ENCODE measurements at regions not wholly inside any gene's neighbourhood (a gene's known extent, or its start where the extent isn't known, plus 50 kb on each side); places are given as distances from the start of the nearest gene placed in this dataset.

DNA sequence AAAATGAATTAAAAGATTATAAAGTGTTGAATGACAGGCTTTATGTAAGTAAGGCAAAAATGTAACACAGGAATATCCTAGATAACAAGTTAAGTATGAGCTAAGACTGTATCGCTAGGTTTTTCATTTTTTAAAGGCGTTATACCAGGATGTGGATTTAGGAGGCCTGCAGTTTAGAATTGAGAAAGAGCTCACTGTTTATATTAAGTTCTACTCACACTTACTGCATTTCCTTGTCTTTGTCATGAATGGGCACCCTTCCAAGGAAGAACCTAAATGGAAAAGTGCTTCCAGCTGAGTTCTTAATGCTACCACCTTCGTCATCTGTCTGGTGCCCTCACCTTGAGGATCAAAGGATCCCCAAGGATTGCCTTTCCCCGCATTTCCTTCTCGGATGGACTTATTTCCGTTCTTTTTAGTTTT, 148.7 kb downstream of the SOX4 start:
- DNase-seq (ENCODE audit: low read depth) (peak; percentile 90), FAIRE-seq (no peak)
- Histone ChIP-seq H3K4me2 (ENCODE audit: low read length) (peak overlapping the region; percentile 71), H4K20me1 (ENCODE audit: insufficient read depth, low read length) (no peaks in the 10 kb centered on the region), H3K36me3 (ENCODE audit: insufficient read depth, low read length) (no peaks in the 10 kb centered on the region), H3K9me3 (ENCODE audit: insufficient read depth, low read depth, low read length) (no peaks in the 10 kb centered on the region), H3K9ac (ENCODE audit: low read length) (peak overlapping the region; percentile 66), H3K4me3 (ENCODE audit: insufficient read depth, low read depth, low read length) (no peak overlapping the region), H3K79me2 (ENCODE audit: insufficient read depth, low read length) (peaks cover 50% of the 10 kb centered on the region), H2AFZ (ENCODE audit: low read depth, low read length) (no peak overlapping the region), H3K4me1 (ENCODE audit: insufficient read depth, low read length) (peaks cover 41% of the 10 kb centered on the region), H3K27ac (ENCODE audit: low read depth, low read length) (peak overlapping the region; percentile 76), H3K27me3 (ENCODE audit: insufficient read depth, low read length) (no peaks in the 10 kb centered on the region)
- no peaks in the 10 kb centered on the region for H3K27me3 Mint-ChIP-seq (ENCODE audit: low read depth, unreplicated experiment)
- H3K4me3 Mint-ChIP-seq (ENCODE audit: unreplicated experiment), result peak overlapping the region; percentile 57
- peaks cover 46% of the 10 kb centered on the region for H3K4me1 Mint-ChIP-seq (ENCODE audit: low read depth, unreplicated experiment)
- H3K36me3 Mint-ChIP-seq (ENCODE audit: low read depth, unreplicated experiment), result peaks cover 2% of the 10 kb centered on the region
- H3K27ac Mint-ChIP-seq (ENCODE audit: unreplicated experiment), result peak overlapping the region; percentile 83
- no peaks in the 10 kb centered on the region for H3K9me3 Mint-ChIP-seq (ENCODE audit: unreplicated experiment)
- no peak for TF ChIP-seq EZH2 (IDR thresholded peaks at IDR 0.05; ENCODE audit: insufficient read depth, low read length)
- TF ChIP-seq, protein P1, sequence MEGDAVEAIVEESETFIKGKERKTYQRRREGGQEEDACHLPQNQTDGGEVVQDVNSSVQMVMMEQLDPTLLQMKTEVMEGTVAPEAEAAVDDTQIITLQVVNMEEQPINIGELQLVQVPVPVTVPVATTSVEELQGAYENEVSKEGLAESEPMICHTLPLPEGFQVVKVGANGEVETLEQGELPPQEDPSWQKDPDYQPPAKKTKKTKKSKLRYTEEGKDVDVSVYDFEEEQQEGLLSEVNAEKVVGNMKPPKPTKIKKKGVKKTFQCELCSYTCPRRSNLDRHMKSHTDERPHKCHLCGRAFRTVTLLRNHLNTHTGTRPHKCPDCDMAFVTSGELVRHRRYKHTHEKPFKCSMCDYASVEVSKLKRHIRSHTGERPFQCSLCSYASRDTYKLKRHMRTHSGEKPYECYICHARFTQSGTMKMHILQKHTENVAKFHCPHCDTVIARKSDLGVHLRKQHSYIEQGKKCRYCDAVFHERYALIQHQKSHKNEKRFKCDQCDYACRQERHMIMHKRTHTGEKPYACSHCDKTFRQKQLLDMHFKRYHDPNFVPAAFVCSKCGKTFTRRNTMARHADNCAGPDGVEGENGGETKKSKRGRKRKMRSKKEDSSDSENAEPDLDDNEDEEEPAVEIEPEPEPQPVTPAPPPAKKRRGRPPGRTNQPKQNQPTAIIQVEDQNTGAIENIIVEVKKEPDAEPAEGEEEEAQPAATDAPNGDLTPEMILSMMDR (IDR thresholded peaks at IDR 0.05; ENCODE audit: insufficient read depth, low read depth, low read length), result no peak

DNA sequence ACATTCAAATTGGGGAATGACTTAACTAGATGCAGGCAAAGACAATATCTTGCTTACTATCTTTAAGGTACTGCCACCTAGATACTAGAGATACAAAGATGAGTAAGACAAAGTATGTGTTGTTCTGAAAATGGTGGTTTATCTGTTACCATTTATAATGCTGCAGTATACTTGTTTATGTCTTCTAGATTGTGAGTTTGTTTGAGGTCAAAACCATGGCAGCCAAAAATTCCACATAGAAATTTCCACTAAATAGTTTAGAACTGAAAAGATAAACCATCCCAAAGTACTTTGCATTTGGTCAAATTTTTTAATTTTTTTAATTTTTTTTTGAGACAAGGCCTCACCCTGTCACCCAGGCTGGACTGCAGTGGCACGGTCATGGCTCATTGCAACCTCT, 150.8 kb downstream of the SOX4 start:
- peaks cover 47% of the 10 kb centered on the region for H3K79me2 ChIP-seq (ENCODE audit: insufficient read depth, low read length)
- DNase-seq (ENCODE audit: low read depth), result no peak
- H3K36me3 ChIP-seq (ENCODE audit: insufficient read depth, low read length), result no peaks in the 10 kb centered on the region
- Mint-ChIP-seq H3K9me3 (ENCODE audit: unreplicated experiment) (no peaks in the 10 kb centered on the region), H3K27ac (ENCODE audit: unreplicated experiment) (no peak overlapping the region), H3K27me3 (ENCODE audit: low read depth, unreplicated experiment) (no peaks in the 10 kb centered on the region), H3K4me1 (ENCODE audit: low read depth, unreplicated experiment) (peaks cover 45% of the 10 kb centered on the region), H3K36me3 (ENCODE audit: low read depth, unreplicated experiment) (peaks cover under 1% of the 10 kb centered on the region), H3K4me3 (ENCODE audit: unreplicated experiment) (no peak overlapping the region)
- H3K9ac ChIP-seq (ENCODE audit: low read length), result no peak overlapping the region
- no peak overlapping the region for H3K4me2 ChIP-seq (ENCODE audit: low read length)
- no peaks in the 10 kb centered on the region for H3K27me3 ChIP-seq (ENCODE audit: insufficient read depth, low read length)
- peaks cover 44% of the 10 kb centered on the region for H3K4me1 ChIP-seq (ENCODE audit: insufficient read depth, low read length)
- no peaks in the 10 kb centered on the region for H4K20me1 ChIP-seq (ENCODE audit: insufficient read depth, low read length)
- H3K4me3 ChIP-seq (ENCODE audit: insufficient read depth, low read depth, low read length), result no peak overlapping the region
- H3K9me3 ChIP-seq (ENCODE audit: insufficient read depth, low read depth, low read length), result no peaks in the 10 kb centered on the region
- TF ChIP-seq EZH2 (IDR thresholded peaks at IDR 0.05; ENCODE audit: insufficient read depth, low read length), result no peak
- TF ChIP-seq, protein P1 (IDR thresholded peaks at IDR 0.05; ENCODE audit: insufficient read depth, low read depth, low read length), result no peak
- no peak overlapping the region for H3K27ac ChIP-seq (ENCODE audit: low read depth, low read length)
- H2AFZ ChIP-seq (ENCODE audit: low read depth, low read length), result no peak overlapping the region
- no peak for FAIRE-seq

DNA sequence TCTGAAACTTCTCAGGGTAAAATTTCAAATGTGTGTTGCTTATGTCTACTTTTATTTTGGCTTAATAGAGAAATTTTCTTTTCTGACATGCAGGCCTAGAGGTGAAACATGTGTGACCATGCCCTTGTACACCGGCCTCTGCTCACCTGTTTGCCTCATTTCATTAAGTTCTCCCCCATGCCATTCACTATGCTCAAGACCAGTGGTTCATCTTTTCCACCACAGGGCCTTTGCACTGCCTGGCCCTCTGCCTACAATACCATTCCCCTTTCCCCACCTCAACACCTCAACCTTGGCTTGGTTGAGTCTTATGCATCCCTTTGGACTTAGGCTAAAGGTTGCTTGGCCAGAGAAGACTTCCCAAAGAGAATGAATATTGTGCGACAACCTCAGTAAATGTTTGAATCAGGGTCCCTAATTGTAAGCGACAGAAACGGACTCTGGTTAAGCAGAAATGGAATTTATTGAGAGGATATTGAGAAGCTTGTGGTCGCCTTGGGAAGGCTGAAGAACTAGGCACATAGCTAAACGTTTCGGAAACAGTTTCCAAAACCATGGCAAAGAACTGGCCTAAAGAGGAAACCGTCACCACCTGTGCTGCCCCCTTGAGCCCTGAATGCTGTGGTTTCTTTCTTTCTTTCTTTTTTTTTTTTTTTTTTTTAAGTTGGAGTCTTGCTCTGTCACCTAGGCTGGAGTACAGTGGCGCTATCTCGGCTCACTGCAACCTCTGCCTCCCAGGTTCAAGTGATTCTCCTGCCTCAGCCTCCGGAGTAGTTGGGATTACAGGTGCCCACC, 152.2 kb downstream of the SOX4 start:
- DNase-seq (ENCODE audit: low read depth), result no peak
- H3K4me1 Mint-ChIP-seq (ENCODE audit: low read depth, unreplicated experiment), result peaks cover 48% of the 10 kb centered on the region

More for the DNA sequence above, 152.2 kb downstream of the SOX4 start:
- Mint-ChIP-seq H3K4me3 (ENCODE audit: unreplicated experiment) (no peak overlapping the region), H3K27me3 (ENCODE audit: low read depth, unreplicated experiment) (no peaks in the 10 kb centered on the region), H3K27ac (ENCODE audit: unreplicated experiment) (no peak overlapping the region), H3K36me3 (ENCODE audit: low read depth, unreplicated experiment) (no peaks in the 10 kb centered on the region), H3K9me3 (ENCODE audit: unreplicated experiment) (no peaks in the 10 kb centered on the region)
- peaks cover 33% of the 10 kb centered on the region for H3K4me1 ChIP-seq (ENCODE audit: insufficient read depth, low read length)
- H3K27ac ChIP-seq (ENCODE audit: low read depth, low read length), result no peak overlapping the region
- H4K20me1 ChIP-seq (ENCODE audit: insufficient read depth, low read length), result no peaks in the 10 kb centered on the region
- H3K36me3 ChIP-seq (ENCODE audit: insufficient read depth, low read length), result no peaks in the 10 kb centered on the region
- H3K4me2 ChIP-seq (ENCODE audit: low read length), result no peak overlapping the region
- TF ChIP-seq, protein P1 (IDR thresholded peaks at IDR 0.05; ENCODE audit: insufficient read depth, low read depth, low read length), result no peak
- no peak for TF ChIP-seq EZH2 (IDR thresholded peaks at IDR 0.05; ENCODE audit: insufficient read depth, low read length)
- no peaks in the 10 kb centered on the region for H3K9me3 ChIP-seq (ENCODE audit: insufficient read depth, low read depth, low read length)
- H2AFZ ChIP-seq (ENCODE audit: low read depth, low read length), result no peak overlapping the region
- no peaks in the 10 kb centered on the region for H3K27me3 ChIP-seq (ENCODE audit: insufficient read depth, low read length)
- FAIRE-seq, result no peak
- H3K9ac ChIP-seq (ENCODE audit: low read length), result no peak overlapping the region
- no peak overlapping the region for H3K4me3 ChIP-seq (ENCODE audit: insufficient read depth, low read depth, low read length)
- peaks cover 52% of the 10 kb centered on the region for H3K79me2 ChIP-seq (ENCODE audit: insufficient read depth, low read length)
